ENCODE measurements at regions not wholly inside any gene's neighbourhood (a gene's known extent, or its start where the extent isn't known, plus 50 kb on each side); places are given as distances from the start of the nearest gene placed in this dataset.
A peak's percentile ranks its signal among the peaks of the same experiment; 100 is the strongest.
"Not testable (repeated sequence)": the region's sequence is repeated elsewhere in the genome, so short reads cannot be mapped to it uniquely, and the experiment has no call there.

GRCh38 chr2:242015108-242016065, 145.9 kb downstream of the RTP5 start:
- no peak overlapping the region for H3K27ac ChIP-seq
- no peaks in the 10 kb centered on the region for H3K9me3 ChIP-seq (ENCODE audit: low read depth)
- H3K4me3 ChIP-seq: no peak overlapping the region
- no peak for TF ChIP-seq CTCF (IDR thresholded peaks at IDR 0.05; ENCODE audit: low read depth, low read length)
- H3K4me1 ChIP-seq (ENCODE audit: low read depth): no peaks in the 10 kb centered on the region
- no peak for DNase-seq (ENCODE audit: low read depth in 1 of 2, low spot score in 1 of 2)
- H3K36me3 ChIP-seq: no peaks in the 10 kb centered on the region
- no peaks in the 10 kb centered on the region for H3K27me3 ChIP-seq

GRCh38 chr2:242017086-242017485, 147.6 kb downstream of the RTP5 start:
- TF ChIP-seq CTCF (IDR thresholded peaks at IDR 0.05; ENCODE audit: low read depth, low read length): no peak
- H3K27ac ChIP-seq: no peak overlapping the region
- DNase-seq (ENCODE audit: low read depth in 1 of 2, low spot score in 1 of 2): no peak
- H3K4me1 ChIP-seq (ENCODE audit: low read depth): no peaks in the 10 kb centered on the region
- no peaks in the 10 kb centered on the region for H3K9me3 ChIP-seq (ENCODE audit: low read depth)
- H3K4me3 ChIP-seq: no peak overlapping the region
- no peaks in the 10 kb centered on the region for H3K36me3 ChIP-seq
- no peaks in the 10 kb centered on the region for H3K27me3 ChIP-seq

- not testable (repeated sequence) for DNase-seq (ENCODE audit: low read depth in 1 of 2, low spot score in 1 of 2); H3K9me3 ChIP-seq (ENCODE audit: low read depth); H3K27ac ChIP-seq; H3K4me1 ChIP-seq (ENCODE audit: low read depth); H3K27me3 ChIP-seq; H3K36me3 ChIP-seq; H3K4me3 ChIP-seq
Observed at GRCh38 chr2:242018416-242018815, 148.9 kb downstream of the RTP5 start.

- Histone ChIP-seq H3K4me3 (no peak overlapping the region), H3K36me3 (no peaks in the 10 kb centered on the region), H3K27ac (no peak overlapping the region), H3K4me1 (ENCODE audit: low read depth) (no peaks in the 10 kb centered on the region), H3K27me3 (no peaks in the 10 kb centered on the region), H3K9me3 (ENCODE audit: low read depth) (no peaks in the 10 kb centered on the region)
- no peak for TF ChIP-seq CTCF (IDR thresholded peaks at IDR 0.05; ENCODE audit: low read depth, low read length)
- no peak for DNase-seq (ENCODE audit: low read depth in 1 of 2, low spot score in 1 of 2)
Observed at GRCh38 chr2:242019344-242019743, 149.8 kb downstream of the RTP5 start.

- no peaks in the 10 kb centered on the region for H3K36me3 ChIP-seq
- H3K27me3 ChIP-seq: no peaks in the 10 kb centered on the region
- no peak overlapping the region for H3K4me3 ChIP-seq
- no peak overlapping the region for H3K27ac ChIP-seq
- peak; percentile 19 for TF ChIP-seq CTCF (IDR thresholded peaks at IDR 0.05; ENCODE audit: low read depth, low read length)
- no peaks in the 10 kb centered on the region for H3K9me3 ChIP-seq (ENCODE audit: low read depth)
- H3K4me1 ChIP-seq (ENCODE audit: low read depth): no peaks in the 10 kb centered on the region
- peak in 1 of 2 donors; percentile 39 for DNase-seq (ENCODE audit: low read depth in 1 of 2, low spot score in 1 of 2)
Observed at GRCh38 chr2:242020196-242021004, 150.9 kb downstream of the RTP5 start.
